HEK293T (cell line): ENCODE measurements at regions not wholly inside any gene's neighbourhood (a gene's known extent, or its start where the extent isn't known, plus 50 kb on each side); places are given as distances from the start of the nearest gene placed in this dataset.

Source experiments
- SUZ12 ChIP-seq: fragments of 450-650 bp; IDR thresholded peaks from 2 replicates; pipeline ENCODE4 v1.6.1; 2016; ENCODE audit warnings: mild to moderate bottlenecking
- TARDBP ChIP-seq: fragments of 450-650 bp; IDR thresholded peaks from 2 replicates; pipeline ENCODE4 v1.6.1; 2016
- ZNF384 ChIP-seq: fragments of 450-650 bp; IDR thresholded peaks from 2 replicates; pipeline ENCODE4 v1.6.1; 2016

DNA sequence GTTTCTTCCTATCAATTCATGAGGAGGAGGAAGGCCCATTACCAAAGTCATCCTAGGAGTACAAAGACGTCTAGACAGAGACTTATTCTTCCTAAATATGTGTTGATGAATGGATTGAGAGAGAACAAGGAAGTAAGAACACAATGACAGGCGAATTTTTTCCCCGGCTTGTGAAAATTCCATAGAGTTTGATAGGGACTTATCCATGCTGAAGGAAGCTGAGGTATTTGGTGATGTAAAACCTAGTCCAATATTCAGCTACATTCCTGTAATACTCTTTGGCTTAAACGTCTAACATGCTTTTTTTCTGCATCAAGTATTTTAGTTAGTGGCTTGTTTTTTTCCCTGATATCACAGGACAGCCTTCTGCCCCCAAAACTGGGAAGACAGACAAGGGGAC, 121.9 kb upstream of the MYT1L start:
- TF ChIP-seq ZNF384: no peak
- TF ChIP-seq TARDBP: no peak
- TF ChIP-seq SUZ12: no peak
